Stimulated activated CD8-positive, alpha-beta memory T cell treated with anti-CD3 and anti-CD28 coated beads, Interleukin-2, amount 100 ng/mL, for 48 hours (primary cell): ENCODE measurements at regions not wholly inside any gene's neighbourhood (a gene's known extent, or its start where the extent isn't known, plus 50 kb on each side); places are given as distances from the start of the nearest gene placed in this dataset.

Experiments used
- DNase-seq, 2 donors: peaks; one replicate each; pipeline ENCODE4 v3.0.0-alpha.2; 2020; ENCODE audit warnings: low read depth in 2 of 2

DNA sequence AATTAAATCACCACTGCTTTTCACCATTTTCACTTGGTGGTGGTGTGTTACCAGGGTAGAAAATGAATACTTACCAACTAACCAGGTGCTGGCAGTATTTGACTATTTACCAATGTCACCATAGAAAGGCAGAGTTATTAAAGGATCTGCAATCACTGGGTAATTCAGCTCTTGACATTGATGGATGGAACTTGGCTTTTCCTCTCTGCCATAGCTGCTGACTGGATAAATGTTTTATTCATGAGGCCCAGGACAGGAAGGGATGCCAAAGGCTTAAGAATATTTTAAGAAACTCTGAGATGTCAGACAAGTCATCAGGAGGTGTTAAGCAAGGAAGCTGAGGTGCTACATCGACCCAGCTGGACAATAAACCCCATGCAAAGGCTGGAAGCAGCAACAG lies 495.5 kb upstream of the CFAP20DC start:
- no peak for DNase-seq

DNA sequence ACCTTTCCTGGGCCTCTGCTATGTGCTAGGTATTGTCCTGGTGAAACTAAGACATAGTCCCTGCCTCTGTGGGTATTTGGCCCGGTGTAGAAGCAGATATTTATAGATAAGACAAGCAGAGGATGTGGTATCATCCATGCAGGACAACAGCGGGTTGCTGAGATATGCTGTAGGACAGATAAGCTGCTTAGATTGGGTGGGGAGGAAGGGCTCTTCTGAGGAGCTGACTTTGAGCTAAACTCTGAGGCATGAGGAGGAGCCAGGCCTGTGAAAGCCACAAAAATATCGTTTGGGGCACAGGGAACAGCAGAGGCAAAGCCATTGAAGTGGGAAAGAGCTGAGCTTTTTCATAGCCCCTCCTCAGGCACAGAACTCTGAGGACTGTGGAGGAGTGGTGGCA lies 492.5 kb upstream of the CFAP20DC start:
- DNase-seq = no peak

DNA sequence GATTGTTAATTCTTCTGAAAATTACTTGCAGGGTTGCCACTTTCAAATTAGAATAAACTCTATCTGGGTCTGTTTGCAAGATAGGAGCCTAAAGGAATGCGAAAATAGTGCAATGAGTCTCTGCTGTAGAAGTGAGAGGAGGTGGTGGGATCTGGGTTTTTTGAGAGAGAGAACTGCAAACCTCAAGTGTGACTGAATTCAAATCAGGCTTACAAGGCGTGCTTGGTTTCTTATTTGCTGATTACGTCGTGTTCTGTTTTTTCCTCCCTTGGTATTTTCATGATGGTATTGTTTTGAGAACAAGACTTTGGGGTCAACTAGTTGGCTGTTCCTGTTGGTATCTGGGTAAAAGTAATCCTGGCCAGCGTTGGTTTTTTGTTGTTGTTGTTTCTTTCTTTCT lies 490.9 kb upstream of the CFAP20DC start:
- no peak for DNase-seq

DNA sequence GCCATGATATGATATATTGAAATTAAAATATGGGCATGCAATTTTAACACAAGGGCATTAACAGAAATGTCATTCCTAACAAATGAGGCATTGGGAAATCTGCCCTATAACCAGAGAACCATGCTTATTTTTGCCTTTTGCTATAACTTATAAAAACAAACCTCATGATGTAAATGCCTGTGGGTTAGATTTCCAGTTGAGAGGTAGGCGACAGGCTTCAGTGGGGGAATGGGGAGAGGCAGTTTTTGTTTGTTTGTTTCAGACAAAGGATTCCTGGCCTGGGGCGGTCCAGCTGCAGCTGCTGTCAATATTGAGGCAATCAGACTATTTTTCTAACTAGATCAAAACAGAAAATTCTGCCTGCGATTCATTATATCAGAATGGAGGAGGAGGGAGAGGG lies 490.4 kb upstream of the CFAP20DC start:
- no peak for DNase-seq

DNA sequence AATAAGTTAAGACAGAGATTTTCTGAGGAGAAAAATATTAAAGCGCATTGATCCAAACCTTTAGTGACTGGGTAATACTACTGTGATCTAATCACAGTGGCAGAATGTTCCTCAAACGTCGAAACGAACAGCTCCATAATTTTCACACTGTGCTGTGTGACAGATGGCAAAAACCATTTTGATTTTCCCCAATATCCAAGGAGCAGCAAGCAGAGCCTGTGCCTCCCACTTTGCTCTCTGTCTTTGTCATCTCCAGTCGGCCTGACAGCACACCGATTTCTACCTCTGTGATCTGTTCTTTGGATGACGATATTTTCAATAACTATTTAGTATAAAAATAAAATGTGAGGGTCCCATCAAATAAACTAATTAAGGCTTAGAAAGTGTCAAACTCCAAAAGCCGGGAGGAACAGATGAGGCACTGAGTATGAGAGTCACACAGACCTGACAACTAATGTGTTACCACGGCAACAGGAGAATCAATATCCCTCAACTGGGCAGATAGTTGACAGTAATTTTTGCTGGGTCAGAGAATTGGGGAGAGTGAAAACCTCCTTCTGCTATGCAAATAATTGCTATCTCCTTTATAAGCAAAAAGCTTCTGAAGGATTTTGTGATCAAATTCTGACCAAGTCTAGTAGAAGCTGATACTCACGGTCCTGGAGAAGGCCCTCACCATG lies 489.1 kb upstream of the CFAP20DC start:
- no peak for DNase-seq

DNA sequence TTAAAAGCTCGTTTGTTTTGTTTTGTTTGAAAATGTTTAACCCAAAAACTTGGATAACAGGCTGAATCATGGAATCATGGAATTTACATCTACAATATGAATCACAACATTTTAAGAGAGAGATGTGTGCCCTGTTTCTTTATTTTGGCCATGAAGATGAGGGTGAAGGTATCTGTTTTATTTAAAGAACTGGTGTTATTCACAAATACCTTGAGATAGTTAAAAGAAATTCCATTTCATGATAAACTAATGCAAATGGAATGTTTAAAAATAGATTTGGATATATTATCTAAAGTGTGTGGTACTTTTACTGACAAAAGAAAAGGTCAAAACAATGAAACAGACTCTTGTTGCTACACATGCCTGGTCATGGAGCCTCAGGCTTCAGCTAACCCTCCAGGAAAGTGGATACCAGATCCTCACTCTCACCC lies 486.0 kb upstream of the CFAP20DC start:
- no peak for DNase-seq

DNA sequence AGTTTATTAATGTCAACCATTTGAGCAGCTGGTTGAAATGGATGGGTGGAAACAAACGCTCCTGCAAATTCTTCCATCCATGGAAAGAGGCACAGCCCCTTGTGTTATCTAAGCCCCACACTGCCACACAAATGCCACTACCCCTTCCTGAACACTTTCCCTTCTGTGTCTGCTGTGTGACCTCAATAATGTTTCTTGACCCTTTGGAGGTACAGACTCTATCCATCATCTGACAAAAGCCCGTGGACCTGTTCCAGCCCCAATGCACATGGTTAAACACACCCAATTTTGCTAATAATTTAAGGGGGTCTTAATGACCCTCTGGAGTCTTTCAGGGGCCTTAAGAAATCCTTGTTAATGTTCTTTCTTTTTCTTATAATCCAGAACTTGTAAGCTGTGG lies 482.2 kb upstream of the CFAP20DC start:
- DNase-seq = no peak

DNA sequence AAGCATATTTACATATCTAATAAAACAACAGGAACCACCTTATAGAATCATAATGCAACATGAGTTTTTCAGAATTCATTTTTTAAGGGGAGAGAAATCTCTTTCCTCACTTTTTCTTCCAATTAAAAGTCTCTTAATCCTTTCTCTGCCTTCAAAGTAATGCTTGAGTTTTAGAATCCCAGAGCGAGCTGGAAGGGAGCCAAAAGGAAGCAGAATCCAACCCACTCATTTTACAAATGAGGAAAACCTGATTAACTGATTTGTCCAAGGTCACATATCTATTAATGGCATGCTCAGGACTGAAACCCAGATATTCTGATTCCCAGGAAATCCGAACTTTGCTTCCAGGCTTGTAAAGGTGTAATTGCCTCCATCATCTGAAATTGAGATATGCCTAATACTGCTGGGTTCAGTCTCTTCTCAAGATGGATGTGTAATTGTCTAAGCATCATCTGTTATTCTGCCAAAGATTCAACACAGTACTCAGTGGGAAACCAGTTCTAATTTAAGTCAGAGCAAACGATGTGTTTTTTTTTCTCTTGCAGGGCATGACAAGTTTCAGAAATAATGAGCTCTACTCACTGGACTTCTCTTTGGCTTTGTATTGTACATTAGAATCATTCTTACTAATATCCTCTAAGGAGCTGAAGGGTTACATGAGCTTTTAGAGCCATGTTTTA lies 481.4 kb upstream of the CFAP20DC start:
- DNase-seq = no peak

DNA sequence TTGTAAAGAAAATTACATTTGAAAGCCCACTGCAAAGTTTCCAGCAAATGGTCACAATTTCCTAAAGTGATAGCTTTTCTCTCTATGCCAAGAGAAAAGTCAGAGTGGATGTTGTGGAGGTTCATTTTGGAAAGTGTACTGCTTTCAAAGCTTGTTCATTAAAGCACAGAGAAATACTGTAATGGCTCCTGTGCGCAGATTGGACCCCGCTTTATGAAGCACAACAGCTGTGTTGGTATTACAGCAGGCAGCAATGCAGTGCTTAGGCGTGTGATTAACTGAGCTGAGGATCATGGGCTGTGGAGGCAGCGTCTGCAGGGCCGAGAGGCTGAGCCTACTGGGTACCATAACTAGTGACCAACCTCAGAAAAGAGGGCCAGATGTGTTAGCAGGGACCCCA lies 478.4 kb upstream of the CFAP20DC start:
- no peak for DNase-seq

DNA sequence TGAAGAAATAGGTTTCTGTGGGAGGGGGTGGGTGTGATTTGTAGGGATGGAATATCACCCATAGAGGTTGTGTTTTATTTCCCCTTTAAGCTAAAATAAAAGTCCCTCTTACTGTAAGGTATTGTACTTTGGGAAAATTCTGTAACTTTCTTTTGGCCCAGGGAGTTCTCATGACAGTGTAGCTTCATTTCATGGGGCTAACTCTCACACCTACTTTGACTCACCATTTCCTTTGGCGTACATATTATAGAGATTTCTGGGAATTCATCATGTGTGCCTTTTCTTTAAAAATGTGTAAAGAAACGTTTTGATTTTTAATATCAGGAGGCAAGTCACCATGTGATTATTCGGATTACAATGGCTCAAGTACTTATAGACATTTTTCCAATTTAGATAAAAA lies 477.7 kb upstream of the CFAP20DC start:
- DNase-seq = no peak

DNA sequence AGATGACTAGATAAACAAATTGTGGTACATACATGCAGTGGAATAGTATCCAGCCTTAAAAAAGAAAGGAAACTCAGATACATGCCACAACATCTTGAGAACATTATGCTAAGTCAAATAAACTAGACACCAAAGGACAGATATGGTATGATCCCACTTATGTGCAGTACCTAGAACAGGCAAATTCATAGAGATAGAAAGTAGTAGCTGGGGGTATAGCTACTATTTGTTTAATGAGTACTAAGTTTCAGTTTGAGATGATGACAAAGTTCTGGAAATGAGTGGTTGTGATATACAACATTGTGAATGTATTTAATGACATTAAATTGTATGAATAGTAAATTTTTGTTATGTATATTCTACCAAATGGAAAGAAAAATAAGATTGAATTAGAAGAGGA lies 477.2 kb upstream of the CFAP20DC start:
- DNase-seq = no peak

DNA sequence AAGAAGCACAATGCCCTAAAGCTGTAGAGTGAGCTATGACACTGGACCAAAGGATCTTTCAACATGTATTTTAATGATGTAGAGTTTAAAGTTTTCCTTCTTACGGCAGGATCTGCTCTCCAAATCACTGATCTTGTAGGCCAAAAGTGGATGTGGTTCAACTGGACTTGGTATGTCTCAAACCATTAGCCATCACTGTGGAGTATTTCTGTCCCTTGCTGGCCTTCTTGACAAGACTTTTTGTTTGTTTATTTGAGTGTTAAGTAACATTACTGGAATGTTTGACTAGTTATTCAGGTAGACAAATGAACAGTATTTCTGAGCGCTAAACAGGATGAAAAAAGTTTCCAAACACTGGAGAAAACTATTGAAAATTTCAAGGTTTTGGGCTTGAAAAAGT lies 472.7 kb upstream of the CFAP20DC start:
- no peak for DNase-seq

DNA sequence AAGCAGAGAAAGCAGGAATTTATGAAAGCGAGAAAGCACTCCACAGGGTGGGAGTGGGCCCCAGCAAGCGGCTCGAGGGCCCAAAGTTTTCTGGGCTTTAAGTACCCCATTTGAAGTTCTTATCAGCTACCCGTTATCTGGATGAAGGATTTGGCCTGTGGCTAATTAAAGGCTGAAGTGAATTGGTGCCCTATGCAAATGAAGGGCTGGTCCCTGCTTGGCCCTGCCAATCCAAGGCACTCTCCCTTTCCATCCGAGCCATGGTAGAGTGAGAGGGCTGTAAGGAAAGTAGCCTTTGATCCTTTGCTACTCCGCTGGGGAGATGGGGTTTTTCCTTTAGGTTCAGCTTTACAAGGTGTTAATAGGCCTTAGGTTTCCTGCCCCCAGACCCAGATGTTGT lies 469.3 kb upstream of the CFAP20DC start:
- no peak for DNase-seq

DNA sequence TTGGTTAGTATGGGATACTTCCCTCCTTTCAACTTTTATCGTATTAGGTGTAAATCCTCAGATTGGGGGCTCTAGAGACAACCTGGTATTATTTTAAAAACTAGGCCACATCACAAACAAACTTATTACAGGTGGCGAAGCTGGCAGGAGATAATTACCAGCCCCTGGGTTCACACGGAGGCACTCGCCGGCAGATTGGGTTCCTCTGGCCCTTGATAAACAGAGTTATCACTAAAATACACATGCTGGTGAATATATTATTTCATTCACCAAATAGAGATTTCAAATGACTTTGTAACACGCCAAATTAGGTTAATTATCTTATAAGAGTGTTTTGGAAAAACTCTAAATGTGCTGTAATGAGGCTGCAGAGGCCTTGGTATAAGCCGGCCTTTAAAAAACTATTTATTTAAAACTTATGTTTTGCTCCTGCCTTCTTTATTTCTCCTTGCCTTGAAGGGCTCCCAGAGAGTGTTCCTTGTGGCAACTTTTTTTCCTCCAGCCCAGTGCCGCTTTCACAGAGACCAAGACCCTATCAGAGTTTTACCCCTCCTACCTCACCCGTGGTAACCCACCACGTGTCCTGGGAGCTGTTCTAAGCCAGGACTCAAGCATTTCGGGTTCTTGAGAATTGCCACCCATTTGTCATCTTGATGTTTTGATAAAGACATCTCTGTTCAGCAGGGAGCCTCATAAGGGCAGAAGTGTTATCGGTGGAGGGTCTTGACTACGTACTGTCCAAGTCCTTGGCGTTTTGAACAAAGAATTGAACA lies 468.6 kb upstream of the CFAP20DC start:
- DNase-seq = no peak

DNA sequence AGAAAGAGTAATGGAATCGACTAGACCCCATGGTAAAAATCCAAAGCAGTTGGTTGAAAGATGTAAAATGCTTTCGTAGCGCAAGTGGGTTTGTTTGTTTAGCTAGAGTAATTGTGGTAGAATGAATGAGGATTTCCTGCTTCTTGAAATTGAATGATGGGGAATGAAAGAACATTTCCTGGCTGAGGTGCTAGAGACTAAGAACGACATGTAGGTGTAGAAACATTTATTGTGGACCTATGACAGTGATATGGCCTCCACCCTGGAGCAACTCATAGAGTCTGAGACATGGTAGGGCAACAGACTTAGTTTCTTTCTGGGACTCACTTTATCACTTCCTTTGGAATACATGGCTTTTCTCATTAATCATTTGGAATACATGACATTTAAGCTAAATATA lies 467.6 kb upstream of the CFAP20DC start:
- DNase-seq = no peak

DNA sequence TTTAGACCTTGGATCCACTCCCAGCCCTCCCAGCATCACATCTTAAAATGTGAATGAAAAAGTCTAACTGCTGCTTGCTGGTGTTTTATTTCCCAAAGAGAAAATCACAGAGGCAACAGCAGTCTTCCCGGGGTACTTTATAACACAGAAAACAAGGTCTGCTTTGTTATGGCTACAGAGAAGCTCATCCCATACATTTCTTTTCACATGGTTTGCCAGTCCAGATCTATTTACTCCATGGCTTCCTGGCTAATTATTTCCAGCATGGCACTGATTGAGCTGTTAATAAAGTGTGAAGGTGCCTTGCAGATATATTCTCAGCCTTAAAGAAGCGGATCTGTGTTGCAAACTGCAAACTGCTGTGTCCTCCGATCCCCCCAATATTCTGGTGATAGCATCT lies 466.1 kb upstream of the CFAP20DC start:
- DNase-seq = no peak

DNA sequence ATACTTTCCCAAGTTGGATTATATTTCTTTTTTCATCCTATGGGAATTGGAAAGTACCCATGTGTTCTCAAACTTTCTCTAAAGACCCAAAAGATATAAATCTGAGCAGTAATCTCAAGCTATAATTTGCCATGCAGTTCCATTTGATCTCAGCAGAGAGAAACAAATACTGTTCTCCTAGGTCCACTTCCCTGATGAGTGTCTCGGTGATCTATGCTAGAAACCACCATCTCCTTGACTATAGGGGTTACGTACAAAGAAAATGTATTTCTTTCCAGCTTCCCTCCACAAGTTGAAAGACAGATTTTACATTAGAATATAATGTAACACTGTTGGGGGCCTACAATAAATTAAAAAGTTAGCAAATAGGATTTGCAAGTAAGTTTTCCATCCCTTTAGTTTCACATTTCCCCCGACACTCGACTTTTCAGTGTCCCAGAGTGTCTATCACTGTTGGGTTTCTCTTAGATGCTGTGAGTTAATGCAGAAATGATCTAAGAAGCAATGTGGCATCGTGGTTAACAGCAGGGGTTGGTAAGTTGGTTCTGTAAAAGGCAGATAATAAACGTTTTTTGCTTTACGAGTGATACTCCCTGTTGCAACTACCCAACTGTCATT lies 465.1 kb upstream of the CFAP20DC start:
- no peak for DNase-seq

DNA sequence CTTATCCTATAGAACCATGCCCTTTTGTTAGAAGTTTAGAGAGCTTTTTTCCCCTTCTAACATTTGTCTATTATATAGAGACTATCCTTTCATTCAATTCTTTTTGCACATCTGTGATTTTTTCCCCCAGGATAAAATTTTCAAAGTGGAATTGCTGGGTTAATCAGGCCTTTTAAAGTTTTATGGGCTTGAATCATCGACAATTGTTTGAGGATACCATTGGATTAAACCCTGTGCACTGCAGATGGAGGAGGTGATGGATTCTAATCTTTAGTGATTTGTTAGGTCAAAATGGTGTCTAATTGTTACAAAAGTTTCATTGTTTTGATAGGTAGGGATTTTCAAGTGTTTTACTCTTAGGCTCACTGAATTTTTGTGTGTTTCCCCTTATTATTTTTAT lies 463.7 kb upstream of the CFAP20DC start:
- no peak for DNase-seq

DNA sequence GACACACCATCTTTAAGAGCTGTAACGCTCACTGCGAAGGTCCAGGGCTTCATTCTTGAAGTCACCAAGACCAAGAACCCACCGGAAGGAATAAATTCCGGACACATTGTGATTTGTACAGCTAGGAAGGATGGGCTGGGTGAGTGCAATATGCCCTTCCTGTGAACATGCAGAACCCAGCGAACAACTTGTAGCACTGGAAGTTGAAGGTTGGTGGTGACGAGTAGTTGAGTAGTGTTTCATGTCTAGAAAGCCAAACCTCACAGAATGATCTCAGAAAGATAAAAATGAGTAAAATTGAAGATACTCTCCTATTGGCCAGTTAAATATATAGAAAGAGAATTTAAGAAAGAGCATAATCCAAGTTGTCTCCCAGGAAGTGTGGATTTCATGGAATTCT lies 462.2 kb upstream of the CFAP20DC start:
- DNase-seq = no peak

DNA sequence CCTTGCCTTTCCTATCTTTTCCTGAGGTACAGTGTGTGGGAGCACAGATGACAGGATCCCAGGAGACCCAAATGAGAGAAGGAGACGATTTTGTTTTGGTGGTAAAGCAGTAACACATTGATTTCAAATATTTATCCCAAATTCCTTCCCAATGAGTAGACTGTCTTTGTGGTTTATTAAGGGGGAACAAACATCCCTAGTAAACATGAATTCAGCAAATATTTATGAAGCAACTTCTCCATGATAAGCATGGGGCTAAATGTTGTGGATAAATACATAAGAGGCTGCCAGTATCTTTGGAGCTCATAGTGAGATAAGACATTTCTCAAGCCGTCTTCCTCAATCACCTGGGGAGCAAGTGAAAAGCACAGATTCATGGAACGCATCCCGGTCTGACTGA lies 460.8 kb upstream of the CFAP20DC start:
- DNase-seq = no peak

DNA sequence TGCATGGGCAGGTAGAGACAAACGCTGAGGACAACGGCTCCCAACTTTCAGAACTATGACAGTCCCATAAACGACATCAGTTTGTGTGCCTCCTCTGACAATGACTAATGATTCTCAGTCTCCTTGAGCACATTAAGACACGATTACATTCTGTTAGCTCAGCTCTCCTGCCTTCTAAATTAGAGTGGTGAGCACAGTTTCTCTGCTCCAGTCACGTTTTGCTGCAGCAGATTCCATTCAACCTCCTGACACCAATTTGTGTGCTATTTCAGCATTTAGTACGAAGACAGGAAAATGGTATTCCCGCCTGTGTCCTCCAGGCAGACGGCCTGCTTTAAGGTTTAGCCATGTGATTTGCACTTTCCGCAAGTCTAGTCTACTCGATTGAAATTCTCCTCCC lies 458.4 kb upstream of the CFAP20DC start:
- no peak for DNase-seq

DNA sequence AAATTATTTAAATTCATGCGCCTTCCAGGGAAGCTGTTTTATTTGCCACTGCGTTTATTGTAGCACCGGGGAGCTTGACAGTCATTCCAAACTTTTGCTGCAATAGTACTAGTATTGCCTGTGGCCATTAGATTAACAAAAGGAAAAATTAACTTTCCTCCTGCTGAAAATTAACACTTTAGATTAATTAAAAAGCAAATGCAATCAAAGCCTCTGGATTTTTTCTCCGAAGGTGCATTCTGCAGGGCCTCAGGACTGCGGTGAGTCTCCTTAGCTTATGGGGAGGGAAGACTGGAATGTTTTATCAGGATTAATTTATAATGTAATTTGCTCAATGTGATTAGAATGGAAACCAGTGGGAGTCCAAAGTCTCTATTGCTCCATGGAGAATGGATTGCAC lies 456.4 kb upstream of the CFAP20DC start:
- no peak for DNase-seq

DNA sequence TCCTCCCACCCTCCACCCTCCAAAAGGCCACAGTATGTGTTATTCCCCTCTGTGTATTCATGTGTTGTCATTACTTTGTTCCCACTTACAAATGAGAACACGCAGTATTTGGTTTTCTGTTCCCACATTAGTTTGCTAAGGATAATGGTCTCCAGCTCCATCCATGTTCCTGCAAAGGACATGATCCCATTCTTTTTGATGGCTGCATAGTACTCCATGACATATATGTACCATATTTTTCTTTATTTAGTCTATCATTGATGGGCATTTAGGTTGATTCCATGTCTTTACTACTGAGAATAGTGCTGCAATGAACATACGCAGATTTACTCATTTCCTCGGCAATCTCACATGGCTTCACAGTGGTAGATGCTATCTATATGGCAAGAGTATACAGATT lies 453.6 kb upstream of the CFAP20DC start:
- DNase-seq = no peak
